HG03159 (cell line): ENCODE measurements at regions not wholly inside any gene's neighbourhood (a gene's known extent, or its start where the extent isn't known, plus 50 kb on each side); places are given as distances from the start of the nearest gene placed in this dataset.
A peak's percentile ranks its signal among the peaks of the same experiment; 100 is the strongest.
"Not testable (repeated sequence)": the region's sequence is repeated elsewhere in the genome, so short reads cannot be mapped to it uniquely, and the experiment has no call there.

Source experiments
- ATAC-seq: cut with Tn5 transposase; IDR thresholded peaks from one replicate; pipeline ENCODE4 v1.9.1; 2021; ENCODE audit warnings: mild to moderate bottlenecking, moderate library complexity; ENCODE audit not compliant: unreplicated experiment

DNA sequence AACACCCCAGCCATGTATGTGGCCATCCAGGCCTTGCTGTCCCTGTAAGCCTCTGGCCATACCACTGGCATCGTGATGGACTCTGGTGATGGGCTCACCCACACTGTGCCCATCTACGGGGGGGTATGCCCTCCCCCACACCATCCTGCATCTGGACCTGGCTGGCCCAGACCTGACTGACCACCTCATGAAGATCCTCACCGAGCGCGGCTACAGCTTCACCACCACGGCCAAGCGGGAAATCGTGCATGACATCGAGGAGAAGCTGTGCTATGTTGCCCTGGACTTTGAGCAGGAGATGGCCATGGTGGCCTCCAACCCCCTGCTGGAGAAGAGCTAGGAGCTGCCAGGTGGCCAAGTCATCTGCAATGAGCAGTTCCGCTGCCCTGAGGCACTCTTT lies 80.4 kb upstream of the ZCCHC2 start:
- no peak for ATAC-seq

DNA sequence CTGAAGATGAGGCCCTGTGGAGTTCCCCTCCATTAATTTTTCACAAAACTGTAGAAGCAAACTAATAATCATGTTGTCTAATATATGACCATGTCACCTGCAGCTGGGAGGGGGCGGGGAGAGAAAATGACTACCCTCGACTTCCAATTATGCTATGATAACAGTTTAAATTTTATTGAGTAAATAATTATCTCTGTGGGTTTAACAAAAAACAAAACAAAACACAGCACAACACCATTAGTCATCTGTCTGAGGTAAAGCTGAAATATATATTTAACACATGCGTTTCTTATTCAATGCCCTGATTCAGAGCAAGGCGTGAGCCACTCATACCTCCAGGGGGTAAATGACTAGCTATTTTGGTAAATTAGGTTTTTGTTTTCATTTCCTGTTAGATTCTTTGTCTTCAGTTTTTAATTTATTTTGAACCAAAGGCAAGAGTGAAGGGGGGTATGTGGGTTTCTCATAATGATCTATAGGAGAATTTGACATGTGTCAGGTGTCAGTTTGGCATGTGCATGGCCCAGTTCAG lies 77.4 kb upstream of the ZCCHC2 start:
- peak; percentile 71 for ATAC-seq

DNA sequence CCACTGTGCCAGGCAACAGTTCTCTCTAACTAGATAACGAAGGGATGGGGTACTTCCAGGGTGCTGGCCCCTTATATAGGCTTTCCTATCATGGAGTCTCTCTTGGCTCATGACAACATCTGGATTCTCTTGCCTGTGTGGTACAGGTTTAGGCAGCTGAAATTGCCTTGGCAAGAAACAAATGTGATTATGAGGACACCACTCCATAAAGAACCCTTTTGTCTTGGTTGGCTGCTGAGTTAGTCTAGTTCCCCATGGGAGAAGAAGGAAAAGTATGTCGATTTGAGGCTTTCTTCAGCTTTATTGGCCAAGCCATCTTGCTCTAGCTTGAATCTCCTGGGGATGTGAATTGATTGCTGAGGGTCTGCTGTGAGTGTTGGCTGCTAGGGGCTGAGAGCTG lies 76.3 kb upstream of the ZCCHC2 start:
- no peak for ATAC-seq

DNA sequence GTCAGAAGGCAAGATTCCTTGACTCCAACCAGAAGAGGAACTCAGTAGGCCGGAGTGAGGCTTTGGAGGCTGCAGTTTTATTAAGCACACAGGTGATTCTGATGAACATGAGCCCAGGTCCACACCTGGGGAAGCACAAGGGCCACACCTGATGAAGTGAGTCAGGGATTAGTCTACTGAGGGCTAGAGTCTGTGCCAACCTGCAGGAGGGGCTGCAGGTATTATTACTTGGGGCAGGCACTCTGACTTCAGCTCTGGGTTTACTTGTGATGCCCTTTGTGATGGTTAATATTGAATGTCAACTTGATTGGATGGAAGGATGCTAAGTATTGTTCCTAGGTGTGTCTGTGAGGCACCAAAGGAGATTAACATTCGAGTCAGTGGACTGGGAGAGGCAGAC lies 75.2 kb upstream of the ZCCHC2 start:
- ATAC-seq, result no peak

DNA sequence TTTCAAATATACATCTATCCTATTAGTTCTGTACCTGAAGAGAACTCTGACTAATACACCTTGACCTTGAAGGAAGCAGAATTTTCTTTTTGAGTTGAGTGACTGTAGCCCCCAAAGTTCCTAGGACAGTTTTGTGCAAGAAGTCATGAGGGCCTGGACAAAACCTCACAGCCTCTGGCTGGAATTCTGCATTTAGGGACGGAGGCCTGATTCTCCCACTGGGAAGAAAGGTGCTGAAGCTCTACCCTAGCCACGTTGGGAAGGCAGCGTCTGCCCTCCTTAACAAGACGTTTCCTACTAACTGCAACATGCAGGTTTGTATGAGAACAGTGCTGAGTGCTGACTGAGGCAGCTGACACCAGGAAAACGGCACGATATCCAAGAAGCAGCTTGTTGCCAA lies 74.4 kb upstream of the ZCCHC2 start:
- ATAC-seq, result no peak

DNA sequence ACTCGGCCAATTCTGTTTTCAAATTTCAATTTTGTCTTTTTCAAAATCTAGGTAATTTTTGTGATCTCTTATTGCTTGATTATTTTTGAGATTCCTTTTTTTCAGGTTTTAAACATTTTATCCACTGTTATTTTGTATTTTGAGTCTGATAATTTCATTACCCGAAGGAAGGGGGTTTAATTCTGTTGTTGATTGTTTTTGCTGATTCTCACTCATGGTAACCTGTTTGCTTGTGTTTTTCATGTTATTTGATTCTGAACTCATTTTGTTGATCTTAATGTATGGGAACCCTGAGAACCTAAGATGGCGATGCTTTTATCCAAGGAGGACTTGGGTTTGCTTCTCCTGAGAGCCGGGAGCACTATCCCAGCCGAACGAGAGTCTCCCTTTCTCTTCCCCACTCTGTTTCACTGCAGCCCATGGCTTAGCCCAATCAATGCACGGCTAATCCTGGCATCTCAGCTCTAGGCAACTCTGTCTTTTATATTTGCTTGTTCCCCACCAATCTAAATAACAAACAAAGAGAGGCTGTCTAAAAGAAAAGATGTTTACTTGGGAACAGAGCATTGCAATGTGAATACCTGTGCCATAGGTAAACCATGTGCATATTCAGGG lies 73.2 kb upstream of the ZCCHC2 start:
- no peak for ATAC-seq

DNA sequence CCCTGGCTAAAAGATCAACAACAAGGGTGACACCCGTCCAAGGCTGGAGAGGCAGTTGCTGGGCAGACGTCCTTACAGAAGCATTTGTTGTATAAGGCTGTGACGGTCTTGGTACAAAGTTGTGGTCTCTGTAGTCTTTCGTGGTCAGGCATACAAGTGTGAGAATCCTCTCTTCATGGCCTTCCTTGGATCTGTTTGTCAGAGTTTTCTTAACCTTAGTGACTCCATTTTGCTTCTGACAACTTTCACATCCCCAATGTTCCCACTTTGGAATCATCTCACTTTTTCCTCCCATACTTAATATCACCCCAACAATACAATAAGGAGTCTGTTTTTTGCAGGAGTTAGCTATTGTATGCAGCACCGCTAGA lies 72.7 kb upstream of the ZCCHC2 start:
- no peak for ATAC-seq

DNA sequence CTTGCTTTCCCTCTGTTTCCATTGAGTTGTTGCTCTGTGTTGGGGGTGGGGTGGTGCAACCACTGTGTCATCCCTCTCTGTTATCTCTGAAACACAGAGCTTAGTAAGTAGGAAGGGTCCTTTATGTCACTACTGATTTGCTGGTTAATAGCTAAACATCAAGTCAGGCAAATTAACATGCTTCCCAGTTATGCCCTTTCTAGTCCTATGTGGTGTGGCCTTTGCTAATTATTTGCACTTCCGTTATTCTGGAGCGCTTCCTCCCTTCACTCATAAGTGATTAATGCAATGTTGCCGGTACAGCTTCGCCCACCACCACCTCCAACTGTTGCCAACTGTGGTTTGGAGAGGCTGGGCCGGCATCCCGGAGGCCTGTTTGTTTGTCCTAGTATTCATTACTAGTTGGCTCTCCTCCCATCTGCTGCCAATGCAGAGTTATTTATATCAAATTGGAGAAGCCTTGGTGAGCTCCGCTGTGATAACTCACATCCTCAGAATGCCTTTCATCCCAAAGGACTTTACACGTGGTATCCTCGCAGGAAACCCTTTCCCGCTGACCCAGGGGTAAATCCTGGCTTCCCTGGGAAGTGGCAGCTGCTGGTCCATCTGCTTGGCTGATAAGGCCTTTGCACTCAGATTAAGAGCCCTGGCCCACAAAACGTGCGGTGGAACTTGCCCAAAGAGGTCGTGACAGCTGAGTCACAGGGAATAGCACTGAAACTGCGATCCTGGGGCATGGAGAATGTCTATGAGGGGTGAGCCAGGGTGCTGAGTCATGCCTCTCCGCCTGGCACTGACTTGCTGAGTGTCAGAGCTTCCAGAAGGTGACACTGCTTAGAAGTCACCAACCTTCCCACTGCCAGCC lies 72.0 kb upstream of the ZCCHC2 start:
- no peak for ATAC-seq

DNA sequence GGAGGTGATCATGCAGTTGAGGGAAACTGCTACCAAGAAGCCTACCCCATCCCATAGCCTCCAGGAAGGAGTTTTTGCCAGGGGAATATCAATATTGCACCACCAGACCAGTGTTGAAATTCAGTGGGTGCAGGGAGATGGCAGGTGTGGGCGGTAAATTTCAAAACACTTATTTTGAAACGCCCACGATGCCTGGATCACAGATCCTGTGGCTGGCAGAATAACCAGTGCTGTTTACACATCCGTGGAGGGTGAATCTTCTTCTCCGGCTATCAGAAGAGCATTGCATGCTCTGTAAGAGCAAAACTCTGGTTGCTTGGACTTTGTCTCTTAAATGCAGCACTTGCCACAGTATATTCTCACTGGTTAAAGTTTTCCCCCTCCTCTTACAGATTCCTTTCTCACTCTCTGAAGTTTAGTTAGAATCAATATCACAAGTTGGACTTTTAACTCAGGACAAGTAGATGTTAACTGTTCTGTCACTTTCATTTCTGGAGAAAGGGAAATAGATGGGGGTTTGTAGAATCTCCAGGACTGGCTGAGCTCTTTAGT lies 70.5 kb upstream of the ZCCHC2 start:
- ATAC-seq, result no peak

DNA sequence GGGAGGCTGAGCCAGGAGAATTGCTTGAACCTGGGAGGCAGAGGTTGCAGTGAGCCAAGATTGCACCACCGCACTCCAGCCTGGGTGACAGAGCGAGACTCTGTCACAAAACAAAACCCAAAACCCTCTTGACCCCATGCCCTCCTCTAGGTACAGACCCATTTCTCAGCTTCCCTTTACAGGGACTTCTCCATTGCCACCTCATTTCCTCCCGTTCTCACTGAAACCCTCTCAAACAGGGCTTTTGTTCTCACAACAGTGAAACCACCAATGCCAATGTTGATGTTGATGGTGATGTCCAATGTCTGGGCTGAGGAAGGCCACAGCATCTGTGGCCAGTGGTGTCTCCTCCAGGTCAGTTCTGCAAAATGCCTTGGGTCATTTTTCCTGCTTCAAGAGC lies 69.0 kb upstream of the ZCCHC2 start:
- ATAC-seq, result no peak

DNA sequence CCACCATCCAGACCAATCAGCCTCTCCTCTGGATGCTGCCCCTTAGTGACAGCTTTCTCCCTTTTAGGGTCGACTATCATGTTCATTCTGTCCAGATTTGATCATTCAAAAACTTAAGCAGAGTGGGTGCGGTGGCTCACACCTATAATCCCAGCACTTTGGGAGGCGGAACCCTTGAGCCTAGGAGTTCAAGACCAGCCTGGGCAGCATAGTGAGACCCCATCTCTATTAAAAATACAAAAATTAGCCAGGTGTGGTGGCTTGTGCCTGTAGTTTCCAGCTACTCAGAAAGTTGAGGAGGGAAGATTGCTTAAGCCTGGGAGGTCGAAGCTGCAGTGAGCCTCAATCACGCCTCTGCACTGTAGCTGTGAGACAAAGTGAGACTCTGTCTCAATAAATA lies 68.3 kb upstream of the ZCCHC2 start:
- no peak for ATAC-seq

DNA sequence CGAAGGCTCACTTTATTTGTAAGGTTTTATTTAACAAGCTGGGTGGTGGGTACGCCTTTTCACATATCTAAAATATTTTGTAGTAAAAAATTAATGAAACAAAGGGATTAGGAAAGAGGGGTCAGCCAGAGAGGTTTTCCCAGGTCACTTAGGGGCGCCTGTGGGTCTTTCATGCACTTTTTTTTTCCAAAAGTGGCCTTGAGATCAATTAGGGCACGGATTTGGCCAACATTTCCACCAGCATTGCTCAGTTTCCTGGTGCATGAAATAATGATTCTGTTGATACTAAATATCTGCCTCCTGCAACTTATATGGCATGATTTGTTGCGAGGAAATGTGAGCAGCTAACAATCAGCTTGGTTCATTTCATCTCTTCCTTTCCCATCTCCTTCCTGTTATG lies 67.6 kb upstream of the ZCCHC2 start:
- ATAC-seq, result no peak

DNA sequence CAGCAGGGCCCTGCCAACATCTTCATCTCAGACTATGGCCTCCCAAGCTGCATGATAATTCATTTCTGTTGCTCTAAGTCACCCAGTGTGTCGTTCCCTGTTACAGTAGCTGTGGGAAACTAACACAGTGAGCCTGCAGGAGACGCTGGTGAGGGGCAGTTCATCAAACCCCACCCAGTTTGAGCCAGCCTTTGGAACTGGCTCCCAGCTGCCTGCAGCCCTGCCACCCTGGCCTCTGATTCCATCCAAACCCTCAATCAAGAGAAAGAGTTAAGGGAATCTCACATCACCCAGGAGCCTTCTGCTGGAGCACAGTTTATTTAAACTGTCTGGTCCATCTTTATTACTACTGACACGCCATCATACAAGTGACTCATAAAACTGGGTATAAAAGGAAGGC lies 64.9 kb upstream of the ZCCHC2 start:
- no peak for ATAC-seq

DNA sequence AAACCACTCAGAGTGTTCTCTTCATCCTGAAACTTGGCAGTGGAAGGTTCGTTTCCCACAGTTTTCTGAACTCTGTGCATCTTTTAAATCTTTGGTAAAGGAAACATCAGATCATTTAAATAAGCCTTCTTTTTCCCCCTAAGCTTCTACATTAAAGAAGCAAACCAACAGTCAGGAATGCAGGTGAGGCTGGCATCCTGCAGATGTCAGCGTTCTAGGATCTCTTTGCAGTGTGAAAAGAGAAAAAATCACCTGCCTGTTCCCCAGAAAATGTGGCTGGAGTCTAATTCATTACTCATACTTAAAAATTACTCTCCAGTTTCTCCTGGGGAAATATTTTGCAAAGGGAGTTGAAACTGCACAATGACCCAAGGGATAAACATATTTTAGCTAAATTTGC lies 64.5 kb upstream of the ZCCHC2 start:
- ATAC-seq, result no peak

DNA sequence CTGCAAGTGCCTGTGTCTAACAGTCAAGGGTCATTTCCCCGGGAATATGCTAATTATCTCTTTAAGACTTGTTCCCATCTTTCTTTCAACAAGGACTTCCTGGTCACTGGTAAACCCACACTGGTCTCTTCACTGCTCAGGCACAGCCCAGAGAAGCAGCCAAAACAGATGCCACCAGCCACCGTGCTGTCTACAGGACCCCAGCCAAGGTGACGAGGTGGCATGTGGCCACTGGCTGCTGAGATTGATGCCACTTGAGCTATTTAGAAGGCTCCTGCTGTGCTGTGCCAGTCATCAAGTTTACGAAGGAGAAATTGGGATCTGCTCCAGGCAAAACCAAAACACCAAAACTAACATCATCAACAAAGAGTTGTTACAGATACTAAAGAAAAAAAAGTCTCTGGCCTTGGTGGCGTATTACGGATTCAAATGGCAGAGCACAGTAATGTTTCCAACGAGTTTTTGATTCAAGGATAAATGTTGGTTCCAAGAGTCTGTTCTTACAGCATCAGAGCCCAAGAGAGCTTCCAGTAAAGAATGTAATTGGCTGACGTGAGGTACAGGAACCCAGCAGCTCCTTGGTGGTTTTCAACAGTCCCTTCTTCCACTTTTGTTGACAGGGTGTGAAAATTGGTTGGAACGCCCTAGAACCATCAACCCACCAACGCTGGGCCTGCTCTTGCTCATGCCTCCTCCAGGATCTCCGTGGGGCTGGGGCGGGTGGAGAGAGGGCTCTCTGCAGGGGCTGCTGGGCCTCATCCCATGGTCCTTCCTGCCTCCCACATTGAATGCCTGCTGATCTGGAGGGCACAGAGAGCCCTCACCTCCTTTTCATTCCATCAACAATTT lies 63.7 kb upstream of the ZCCHC2 start:
- no peak for ATAC-seq

DNA sequence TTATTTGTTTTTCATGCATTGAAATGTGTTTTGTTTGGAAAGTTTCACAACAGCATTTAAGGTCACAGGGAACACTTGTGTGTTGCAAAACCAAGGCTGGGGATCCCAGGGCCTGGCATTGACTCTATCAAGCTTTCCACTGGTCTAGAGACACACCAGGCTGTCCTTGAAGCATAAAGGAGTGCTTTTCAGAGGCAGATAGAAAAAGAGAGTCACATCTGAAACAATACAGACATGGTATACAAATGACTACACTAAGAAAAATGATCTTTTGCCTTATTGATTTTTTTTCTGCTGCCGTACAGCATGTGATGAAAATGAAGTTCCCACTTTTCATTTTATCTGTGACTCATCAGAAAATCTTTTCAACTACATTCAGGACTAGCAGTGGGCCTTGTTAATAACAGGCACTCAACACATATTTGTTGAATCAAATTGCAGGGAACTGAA lies 61.9 kb upstream of the ZCCHC2 start:
- no peak for ATAC-seq

DNA sequence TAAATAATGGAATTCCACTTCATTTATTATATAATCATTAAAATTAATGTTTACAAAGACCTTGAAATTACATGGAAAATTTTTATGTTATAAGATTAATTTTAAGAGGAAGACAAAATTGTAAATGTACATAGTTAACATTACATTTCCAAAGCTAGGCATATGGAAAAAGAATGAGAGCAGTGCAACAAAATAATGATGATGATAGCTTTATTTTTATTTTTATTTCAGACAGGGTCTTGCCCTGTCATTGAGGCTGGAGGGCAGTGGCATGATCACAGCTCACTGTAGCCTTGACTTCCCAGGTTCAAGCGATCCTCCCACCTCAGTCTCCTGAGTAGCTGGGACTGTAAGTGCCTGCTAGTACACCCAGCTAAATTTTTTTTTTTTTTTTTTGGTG lies 61.2 kb upstream of the ZCCHC2 start:
- no peak for ATAC-seq

DNA sequence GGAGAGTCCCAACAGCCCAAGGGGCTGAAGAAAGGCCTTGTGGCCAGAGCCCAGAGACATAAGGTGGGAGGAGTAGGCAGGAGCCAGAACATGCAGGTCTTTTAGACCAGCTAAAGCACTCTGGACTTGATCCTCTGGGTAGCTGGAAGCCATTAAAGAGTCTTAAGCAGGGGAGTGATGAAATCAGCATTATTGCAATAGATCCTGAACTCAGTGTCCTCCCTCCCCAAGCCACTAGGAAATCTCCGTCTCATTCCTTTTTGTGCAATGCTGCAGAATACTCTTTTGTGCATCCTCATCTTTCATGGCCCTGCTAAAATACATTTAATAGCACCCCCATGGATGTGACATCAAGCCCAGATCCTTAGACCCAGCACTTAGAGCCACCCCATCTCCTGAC lies 58.6 kb upstream of the ZCCHC2 start:
- no peak for ATAC-seq

DNA sequence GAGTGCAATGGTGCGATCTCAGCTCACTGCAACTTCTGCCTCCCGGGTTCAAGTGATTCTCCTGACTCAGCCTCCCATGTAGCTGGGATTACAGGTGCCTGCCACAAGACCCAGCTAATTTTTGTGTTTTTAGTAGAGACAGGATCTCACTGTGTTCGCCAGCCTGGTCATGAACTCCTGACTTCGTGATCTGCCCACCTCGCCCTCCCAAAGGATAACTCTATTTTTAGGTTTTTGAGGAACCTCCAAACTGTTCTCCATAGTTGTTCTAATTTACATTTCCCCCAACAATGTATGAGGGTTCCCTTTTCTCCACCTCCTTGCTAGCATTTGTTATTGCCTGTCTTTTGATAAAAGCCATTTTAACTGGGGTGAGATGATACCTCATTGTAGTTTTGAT lies 53.7 kb upstream of the ZCCHC2 start:
- ATAC-seq, result not testable (repeated sequence)
